MG63 (cell line): ENCODE measurements at regions not wholly inside any gene's neighbourhood (a gene's known extent, or its start where the extent isn't known, plus 50 kb on each side); places are given as distances from the start of the nearest gene placed in this dataset.
"Not testable (repeated sequence)": the region's sequence is repeated elsewhere in the genome, so short reads cannot be mapped to it uniquely, and the experiment has no call there.

Experiments used
- DNase-seq: peaks from one replicate; pipeline ENCODE4 v3.0.0-alpha.2; 2020
- H3K27me3 ChIP-seq: fragments of 250-450 bp; sonication (Bioruptor Pico); 2 replicates; pipeline ENCODE4 v1.5.1; 2020; ENCODE audit warnings: mild to moderate bottlenecking, moderate library complexity
- H3K36me3 ChIP-seq: fragments of 250-450 bp; sonication (Bioruptor Pico); 2 replicates; pipeline ENCODE4 v1.5.1; 2020; ENCODE audit warnings: mild to moderate bottlenecking, moderate library complexity
- H3K4me3 ChIP-seq: fragments of 250-450 bp; sonication (Bioruptor Pico); 2 replicates; pipeline ENCODE4 v1.5.1; 2020; ENCODE audit warnings: mild to moderate bottlenecking, moderate library complexity
- H3K9me3 ChIP-seq: fragments of 250-450 bp; sonication (Bioruptor Pico); 2 replicates; pipeline ENCODE4 v1.5.1; 2020; ENCODE audit warnings: mild to moderate bottlenecking, moderate library complexity

- Histone ChIP-seq H3K36me3 (no peaks in the 10 kb centered on the region), H3K27me3 (no peaks in the 10 kb centered on the region), H3K9me3 (peaks cover 2% of the 10 kb centered on the region; the same call in 1 of the 2 replicates), H3K4me3 (no peak overlapping the region)
- peak; percentile 86 for DNase-seq
Observed at GRCh38 chr7:42677751-42678699, 233.8 kb downstream of the C7orf25 start.

- DNase-seq = no peak
- Histone ChIP-seq H3K36me3 (no peaks in the 10 kb centered on the region), H3K9me3 (no peaks in the 10 kb centered on the region), H3K27me3 (no peaks in the 10 kb centered on the region), H3K4me3 (no peak overlapping the region)
Observed at GRCh38 chr7:42674541-42674940, 237.3 kb downstream of the C7orf25 start.

GRCh38 chr7:42673951-42674350 is 237.9 kb downstream of the C7orf25 start:
- Histone ChIP-seq H3K4me3 (no peak overlapping the region), H3K9me3 (no peaks in the 10 kb centered on the region), H3K36me3 (no peaks in the 10 kb centered on the region), H3K27me3 (no peaks in the 10 kb centered on the region)
- no peak for DNase-seq

GRCh38 chr7:42672339-42672999 is 239.4 kb downstream of the C7orf25 start:
- no peaks in the 10 kb centered on the region for H3K9me3 ChIP-seq
- no peak overlapping the region for H3K4me3 ChIP-seq
- no peaks in the 10 kb centered on the region for H3K36me3 ChIP-seq
- no peaks in the 10 kb centered on the region for H3K27me3 ChIP-seq
- DNase-seq = no peak

GRCh38 chr7:42671627-42672026 is 240.2 kb downstream of the C7orf25 start:
- Histone ChIP-seq H3K9me3 (peaks cover 4% of the 10 kb centered on the region; the same call in 1 of the 2 replicates), H3K36me3 (no peaks in the 10 kb centered on the region), H3K27me3 (no peaks in the 10 kb centered on the region), H3K4me3 (no peak overlapping the region)
- DNase-seq = no peak

- H3K27me3 ChIP-seq = no peaks in the 10 kb centered on the region
- no peak overlapping the region for H3K4me3 ChIP-seq
- H3K36me3 ChIP-seq = no peaks in the 10 kb centered on the region
- no peak for DNase-seq
- peaks cover 9% of the 10 kb centered on the region for H3K9me3 ChIP-seq
Observed at GRCh38 chr7:42666994-42667393, 244.9 kb downstream of the C7orf25 start.

- no peak for DNase-seq
- Histone ChIP-seq H3K27me3 (no peaks in the 10 kb centered on the region), H3K9me3 (peaks cover 14% of the 10 kb centered on the region), H3K36me3 (no peaks in the 10 kb centered on the region), H3K4me3 (no peak overlapping the region)
Observed at GRCh38 chr7:42662862-42663261, 249.0 kb downstream of the C7orf25 start.

- H3K4me3 ChIP-seq = no peak overlapping the region
- no peaks in the 10 kb centered on the region for H3K36me3 ChIP-seq
- DNase-seq = peak; percentile 74
- no peaks in the 10 kb centered on the region for H3K27me3 ChIP-seq
- peaks cover 7% of the 10 kb centered on the region for H3K9me3 ChIP-seq
Observed at GRCh38 chr7:42661312-42661711, 250.6 kb downstream of the C7orf25 start.

- Histone ChIP-seq H3K4me3 (no peak overlapping the region), H3K36me3 (no peaks in the 10 kb centered on the region), H3K27me3 (no peaks in the 10 kb centered on the region), H3K9me3 (no peaks in the 10 kb centered on the region; the same call in 1 of the 2 replicates)
- no peak for DNase-seq
Observed at GRCh38 chr7:42650701-42651100, 261.2 kb downstream of the C7orf25 start.

- Histone ChIP-seq H3K36me3 (no peaks in the 10 kb centered on the region), H3K4me3 (no peak overlapping the region), H3K27me3 (no peaks in the 10 kb centered on the region), H3K9me3 (no peaks in the 10 kb centered on the region; the same call in 1 of the 2 replicates)
- no peak for DNase-seq
Observed at GRCh38 chr7:42650171-42650570, 261.7 kb downstream of the C7orf25 start.

- DNase-seq = peak; percentile 11
- Histone ChIP-seq H3K36me3 (no peaks in the 10 kb centered on the region), H3K4me3 (no peak overlapping the region)
Observed at GRCh38 chr7:42645906-42646305, 266.0 kb downstream of the C7orf25 start.

GRCh38 chr7:42642699-42643098 is 269.2 kb downstream of the C7orf25 start:
- no peak for DNase-seq
- H3K9me3 ChIP-seq = no peaks in the 10 kb centered on the region
- no peak overlapping the region for H3K4me3 ChIP-seq
- H3K36me3 ChIP-seq = no peaks in the 10 kb centered on the region
- no peaks in the 10 kb centered on the region for H3K27me3 ChIP-seq

More at GRCh38 chr7:42645906-42646305, 266.0 kb downstream of the C7orf25 start:
- no peaks in the 10 kb centered on the region for H3K9me3 ChIP-seq
- no peaks in the 10 kb centered on the region for H3K27me3 ChIP-seq

GRCh38 chr7:42639930-42640329 is 271.9 kb downstream of the C7orf25 start:
- DNase-seq = no peak
- Histone ChIP-seq H3K9me3 (no peaks in the 10 kb centered on the region), H3K27me3 (no peaks in the 10 kb centered on the region), H3K4me3 (no peak overlapping the region), H3K36me3 (no peaks in the 10 kb centered on the region)

- H3K27me3 ChIP-seq, H3K9me3 ChIP-seq, H3K36me3 ChIP-seq, H3K4me3 ChIP-seq, DNase-seq: not testable (repeated sequence)
Observed at GRCh38 chr7:42636380-42636779, 275.5 kb downstream of the C7orf25 start.

GRCh38 chr7:42628054-42628453 is 283.8 kb downstream of the C7orf25 start:
- H3K27me3 ChIP-seq = no peaks in the 10 kb centered on the region
- DNase-seq = peak; percentile 64
- H3K4me3 ChIP-seq = no peak overlapping the region
- no peaks in the 10 kb centered on the region for H3K9me3 ChIP-seq
- H3K36me3 ChIP-seq = no peaks in the 10 kb centered on the region

- no peaks in the 10 kb centered on the region for H3K9me3 ChIP-seq
- peak; percentile 16 for DNase-seq
- no peaks in the 10 kb centered on the region for H3K36me3 ChIP-seq
- no peak overlapping the region for H3K4me3 ChIP-seq
- no peaks in the 10 kb centered on the region for H3K27me3 ChIP-seq
Observed at GRCh38 chr7:42627626-42628025, 284.2 kb downstream of the C7orf25 start.

- Histone ChIP-seq H3K4me3 (no peak overlapping the region), H3K9me3 (no peaks in the 10 kb centered on the region), H3K27me3 (no peaks in the 10 kb centered on the region), H3K36me3 (no peaks in the 10 kb centered on the region)
- no peak for DNase-seq
Observed at GRCh38 chr7:42627101-42627500, 284.8 kb downstream of the C7orf25 start.
